ENCODE measurements at regions not wholly inside any gene's neighbourhood (a gene's known extent, or its start where the extent isn't known, plus 50 kb on each side); places are given as distances from the start of the nearest gene placed in this dataset.
"Not testable (repeated sequence)": the region's sequence is repeated elsewhere in the genome, so short reads cannot be mapped to it uniquely, and the experiment has no call there.

DNA sequence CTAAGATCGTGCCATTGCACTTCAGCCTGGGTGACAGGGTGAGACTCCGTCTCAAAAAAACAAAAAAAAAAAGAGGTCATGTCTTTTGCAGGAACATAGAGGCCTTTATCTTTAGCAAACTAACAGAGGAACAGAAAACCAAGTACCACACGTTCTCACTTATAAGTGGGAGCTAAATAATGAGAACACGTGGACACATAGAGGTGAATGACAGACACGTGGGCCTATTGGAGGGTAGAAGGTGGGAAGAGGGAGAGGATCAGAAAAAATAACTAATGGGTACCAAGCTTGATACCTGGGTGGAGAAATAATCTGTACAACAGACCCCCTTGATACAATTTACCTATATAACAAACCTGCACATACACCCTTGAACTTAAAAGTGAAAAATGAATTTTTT, 401.4 kb upstream of the NAALADL2 start:
- no peak for DNase-seq (ENCODE audit: low read depth in 2 of 2)

DNA sequence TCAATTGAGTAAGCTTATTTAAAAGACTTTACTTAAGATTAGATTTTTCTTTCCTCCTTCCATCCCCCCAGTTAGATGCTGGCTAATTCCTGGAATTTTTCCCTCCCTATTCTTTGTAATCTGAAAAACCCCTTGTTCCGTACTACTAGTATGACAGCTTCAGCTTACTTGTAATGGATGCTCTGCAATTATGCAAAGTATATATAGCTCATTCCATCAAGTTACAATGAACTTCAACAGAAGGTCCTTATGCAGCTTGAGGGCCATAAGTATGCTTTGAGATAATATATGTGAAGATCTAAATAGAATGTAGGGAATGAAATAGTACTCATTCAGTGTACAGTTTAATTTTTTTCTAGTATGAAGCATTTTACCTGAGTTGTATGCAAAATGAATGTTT, 398.3 kb upstream of the NAALADL2 start:
- DNase-seq (ENCODE audit: low read depth in 2 of 2) = no peak

DNA sequence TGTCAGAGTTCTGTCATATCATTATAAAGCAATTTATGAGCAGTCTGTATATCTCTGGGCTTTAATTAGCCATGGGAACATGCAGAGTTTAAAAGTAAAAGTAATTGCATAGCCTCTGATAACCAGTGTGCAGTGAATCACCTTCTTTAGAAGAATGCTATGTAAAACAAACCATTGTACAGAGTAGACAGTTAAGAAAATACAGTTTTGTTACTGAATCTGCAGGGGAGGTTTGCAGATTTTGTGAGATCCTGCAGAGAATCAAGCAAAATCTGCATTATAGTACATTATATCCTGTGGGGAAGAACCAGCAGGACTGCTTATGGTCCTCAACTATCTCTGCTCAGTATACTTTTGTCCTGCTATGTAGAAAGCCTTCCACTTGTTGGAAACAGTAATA, 396.2 kb upstream of the NAALADL2 start:
- no peak for DNase-seq (ENCODE audit: low read depth in 2 of 2)

- DNase-seq (ENCODE audit: low read depth in 2 of 2) = no peak
These were observed 394.0 kb upstream of the NAALADL2 start for GRCh38 chr3:174465177-174465576.

GRCh38 chr3:174466471-174467054, 392.6 kb upstream of the NAALADL2 start:
- DNase-seq (ENCODE audit: low read depth in 2 of 2) = no peak

GRCh38 chr3:174477491-174477890, 381.6 kb upstream of the NAALADL2 start:
- no peak for DNase-seq (ENCODE audit: low read depth in 2 of 2)

GRCh38 chr3:174480767-174481166, 378.4 kb upstream of the NAALADL2 start:
- DNase-seq (ENCODE audit: low read depth in 2 of 2) = no peak

- no peak for DNase-seq (ENCODE audit: low read depth in 2 of 2)
These were observed 376.6 kb upstream of the NAALADL2 start for GRCh38 chr3:174482541-174482940.

GRCh38 chr3:174483254-174483653, 375.9 kb upstream of the NAALADL2 start:
- no peak for DNase-seq (ENCODE audit: low read depth in 2 of 2)

DNA sequence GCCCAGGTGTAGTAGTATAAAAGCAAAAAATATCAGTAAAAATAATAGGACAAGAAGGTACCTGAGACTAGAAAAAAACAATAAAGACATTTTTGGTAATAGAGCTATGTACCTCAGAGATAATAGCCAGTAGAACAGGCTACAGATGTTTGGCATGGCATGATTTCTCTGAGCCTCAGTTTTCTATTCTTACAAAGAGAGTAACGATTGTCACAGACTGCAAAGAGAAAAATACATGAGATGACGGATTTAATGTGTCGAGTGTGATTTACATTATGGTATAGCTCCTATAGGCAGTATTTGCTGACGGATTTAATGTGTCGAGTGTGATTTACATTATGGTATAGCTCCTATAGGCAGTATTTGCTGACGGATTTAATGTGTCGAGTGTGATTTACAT, 375.3 kb upstream of the NAALADL2 start:
- not testable (repeated sequence) for DNase-seq (ENCODE audit: low read depth in 2 of 2)

DNA sequence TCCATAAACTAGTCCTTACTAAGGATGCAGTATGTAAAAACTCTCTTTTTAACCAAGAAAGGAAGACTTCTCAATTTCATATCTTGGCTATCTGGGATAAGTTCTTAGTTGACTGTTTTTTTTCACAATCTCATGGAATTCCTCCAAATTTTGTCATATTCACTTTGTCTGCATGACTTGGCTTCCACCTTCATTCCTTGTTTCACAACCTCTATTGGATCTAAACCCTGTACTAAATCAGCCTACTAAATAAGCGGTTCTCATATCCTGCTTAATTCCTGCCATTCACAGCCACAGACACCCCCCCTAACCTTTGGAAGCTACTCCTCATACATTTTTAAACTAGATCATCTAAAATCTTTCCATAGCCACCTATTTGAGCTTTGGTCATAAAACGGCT, 370.6 kb upstream of the NAALADL2 start:
- DNase-seq (ENCODE audit: low read depth in 2 of 2) = no peak

- DNase-seq (ENCODE audit: low read depth in 2 of 2) = no peak
These were observed 363.8 kb upstream of the NAALADL2 start for GRCh38 chr3:174495311-174495710.

DNA sequence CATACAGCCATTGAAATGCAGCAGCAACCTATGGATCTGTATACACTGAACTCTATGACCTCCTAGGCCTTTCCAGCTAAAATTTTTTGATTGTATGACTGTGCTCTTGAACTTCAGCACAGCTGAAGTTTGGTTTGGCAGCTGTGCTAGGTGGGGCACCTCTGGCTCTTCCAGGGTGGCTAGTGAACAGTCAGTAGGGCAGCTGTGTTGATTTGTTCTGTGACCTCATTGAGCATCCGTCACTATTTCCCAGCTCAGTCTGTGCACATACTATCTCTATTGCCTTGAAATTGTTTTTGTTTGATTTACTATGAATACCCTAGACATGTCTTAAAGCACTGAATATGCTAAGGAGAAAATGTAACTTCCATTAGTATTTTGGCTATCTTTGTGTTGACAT, 363.2 kb upstream of the NAALADL2 start:
- DNase-seq (ENCODE audit: low read depth in 2 of 2) = no peak

- no peak for DNase-seq (ENCODE audit: low read depth in 2 of 2)
These were observed 360.5 kb upstream of the NAALADL2 start for GRCh38 chr3:174498638-174499037.

DNA sequence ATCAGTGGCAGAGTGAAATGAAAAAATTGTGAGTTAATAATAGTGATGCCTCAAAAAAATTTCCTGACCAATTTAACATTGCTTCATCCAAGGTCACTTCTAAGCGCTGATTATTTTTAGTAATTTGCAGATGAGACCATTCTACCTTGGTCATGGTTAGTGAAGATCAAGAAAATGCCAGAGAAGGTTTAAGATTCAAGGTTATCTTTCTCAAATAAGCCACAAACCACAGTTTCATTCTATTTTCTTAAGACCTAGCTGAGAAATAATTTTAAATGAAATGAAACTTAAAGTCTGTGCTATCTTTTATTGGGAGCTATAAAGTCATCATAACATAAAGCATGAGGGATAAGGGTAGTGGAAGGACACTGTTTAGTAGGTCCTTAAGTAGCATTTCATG, 353.9 kb upstream of the NAALADL2 start:
- DNase-seq (ENCODE audit: low read depth in 2 of 2) = no peak

GRCh38 chr3:174524203-174524602, 334.9 kb upstream of the NAALADL2 start:
- DNase-seq (ENCODE audit: low read depth in 2 of 2) = no peak

GRCh38 chr3:174529298-174529697, 329.8 kb upstream of the NAALADL2 start:
- no peak for DNase-seq (ENCODE audit: low read depth in 2 of 2)

DNA sequence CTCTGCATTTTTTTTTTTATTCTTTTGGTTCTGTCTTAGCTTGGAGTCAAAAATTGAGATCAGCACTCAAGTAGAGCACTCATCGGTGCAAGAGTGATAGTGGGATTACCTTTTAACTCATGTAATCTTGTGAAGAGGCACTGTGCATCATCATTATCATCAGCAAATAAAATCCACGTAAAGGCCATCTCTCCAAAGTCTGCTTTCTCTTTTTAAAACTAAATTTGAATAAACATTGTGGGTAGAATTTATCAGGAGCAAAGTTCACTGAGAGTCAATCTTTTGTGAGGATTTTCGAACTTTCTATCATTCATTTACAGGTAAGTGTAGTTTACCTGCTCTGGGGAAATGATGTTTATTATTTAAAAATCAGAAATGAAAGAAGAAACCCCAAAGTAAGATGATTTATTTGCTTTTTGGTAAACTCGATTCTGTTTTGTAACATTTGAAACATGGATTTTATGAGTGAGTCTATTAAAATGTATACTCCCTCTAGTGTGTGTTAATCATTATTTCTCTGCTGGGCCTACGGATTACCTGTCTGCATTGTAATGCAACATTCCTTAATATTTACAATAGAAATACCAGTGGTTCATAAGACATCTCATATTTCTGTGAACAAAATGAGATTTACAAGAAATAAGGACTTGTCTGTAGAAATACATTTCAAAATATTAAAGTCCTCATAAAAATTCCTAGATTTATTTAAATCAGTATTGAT, 327.7 kb upstream of the NAALADL2 start:
- no peak for DNase-seq (ENCODE audit: low read depth in 2 of 2)

- DNase-seq (ENCODE audit: low read depth in 2 of 2) = no peak
These were observed 326.9 kb upstream of the NAALADL2 start for GRCh38 chr3:174532216-174532615.

GRCh38 chr3:174532776-174533175, 326.4 kb upstream of the NAALADL2 start:
- DNase-seq (ENCODE audit: low read depth in 2 of 2) = no peak

- no peak for DNase-seq (ENCODE audit: low read depth in 2 of 2)
These were observed 325.8 kb upstream of the NAALADL2 start for GRCh38 chr3:174533286-174533685.

DNA sequence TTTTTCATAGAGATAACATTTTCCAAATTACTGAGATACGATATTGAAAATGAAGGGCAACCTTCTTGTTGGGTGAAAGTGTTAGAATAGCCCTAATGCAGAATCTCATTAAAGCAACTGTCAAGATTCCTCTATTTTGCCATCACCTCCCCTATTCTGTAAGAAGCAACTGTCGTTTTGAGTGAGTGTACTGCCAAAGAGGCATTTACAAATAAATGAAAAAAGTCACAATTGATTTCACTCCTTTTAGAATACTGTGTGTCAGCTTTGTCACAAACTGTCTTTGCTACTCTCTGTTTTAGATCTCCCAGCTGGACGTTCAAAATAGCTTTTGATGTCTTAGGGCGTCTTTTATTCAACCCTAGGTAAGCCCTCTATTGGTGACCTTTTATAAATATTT, 322.8 kb upstream of the NAALADL2 start:
- no peak for DNase-seq (ENCODE audit: low read depth in 2 of 2)

GRCh38 chr3:174538151-174538550, 321.0 kb upstream of the NAALADL2 start:
- no peak for DNase-seq (ENCODE audit: low read depth in 2 of 2)
